ENCODE measurements at regions not wholly inside any gene's neighbourhood (a gene's known extent, or its start where the extent isn't known, plus 50 kb on each side); places are given as distances from the start of the nearest gene placed in this dataset.

DNA sequence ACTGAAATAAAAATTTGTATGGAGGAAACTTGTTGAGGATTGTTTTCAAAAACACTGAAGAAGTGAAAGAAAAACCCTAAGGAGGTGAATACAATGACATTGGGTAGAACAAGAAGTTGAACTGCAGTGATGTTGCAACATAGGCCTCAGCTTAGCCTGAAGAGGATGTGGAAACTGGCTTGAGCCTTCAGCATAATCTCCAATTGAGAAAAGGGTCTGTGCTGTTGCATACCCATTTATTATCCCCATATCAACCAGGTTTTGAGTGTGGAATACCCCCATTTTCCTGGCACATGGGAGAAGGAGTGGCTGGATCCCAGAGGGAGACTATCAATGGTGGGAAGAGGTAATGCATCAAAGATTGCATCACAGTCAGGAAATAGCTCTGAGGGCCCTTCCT lies 695.0 kb upstream of the HS3ST1 start:
- TF ChIP-seq, protein P1, sequence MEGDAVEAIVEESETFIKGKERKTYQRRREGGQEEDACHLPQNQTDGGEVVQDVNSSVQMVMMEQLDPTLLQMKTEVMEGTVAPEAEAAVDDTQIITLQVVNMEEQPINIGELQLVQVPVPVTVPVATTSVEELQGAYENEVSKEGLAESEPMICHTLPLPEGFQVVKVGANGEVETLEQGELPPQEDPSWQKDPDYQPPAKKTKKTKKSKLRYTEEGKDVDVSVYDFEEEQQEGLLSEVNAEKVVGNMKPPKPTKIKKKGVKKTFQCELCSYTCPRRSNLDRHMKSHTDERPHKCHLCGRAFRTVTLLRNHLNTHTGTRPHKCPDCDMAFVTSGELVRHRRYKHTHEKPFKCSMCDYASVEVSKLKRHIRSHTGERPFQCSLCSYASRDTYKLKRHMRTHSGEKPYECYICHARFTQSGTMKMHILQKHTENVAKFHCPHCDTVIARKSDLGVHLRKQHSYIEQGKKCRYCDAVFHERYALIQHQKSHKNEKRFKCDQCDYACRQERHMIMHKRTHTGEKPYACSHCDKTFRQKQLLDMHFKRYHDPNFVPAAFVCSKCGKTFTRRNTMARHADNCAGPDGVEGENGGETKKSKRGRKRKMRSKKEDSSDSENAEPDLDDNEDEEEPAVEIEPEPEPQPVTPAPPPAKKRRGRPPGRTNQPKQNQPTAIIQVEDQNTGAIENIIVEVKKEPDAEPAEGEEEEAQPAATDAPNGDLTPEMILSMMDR (IDR thresholded peaks at IDR 0.05): no peak
- TF ChIP-seq POLR2AphosphoS5 (IDR thresholded peaks at IDR 0.05): no peak
- TF ChIP-seq POLR2A (IDR thresholded peaks at IDR 0.05): no peak
- TF ChIP-seq EP300 (IDR thresholded peaks at IDR 0.05): no peak
